ENCODE measurements at regions not wholly inside any gene's neighbourhood (a gene's known extent, or its start where the extent isn't known, plus 50 kb on each side); places are given as distances from the start of the nearest gene placed in this dataset.

DNA sequence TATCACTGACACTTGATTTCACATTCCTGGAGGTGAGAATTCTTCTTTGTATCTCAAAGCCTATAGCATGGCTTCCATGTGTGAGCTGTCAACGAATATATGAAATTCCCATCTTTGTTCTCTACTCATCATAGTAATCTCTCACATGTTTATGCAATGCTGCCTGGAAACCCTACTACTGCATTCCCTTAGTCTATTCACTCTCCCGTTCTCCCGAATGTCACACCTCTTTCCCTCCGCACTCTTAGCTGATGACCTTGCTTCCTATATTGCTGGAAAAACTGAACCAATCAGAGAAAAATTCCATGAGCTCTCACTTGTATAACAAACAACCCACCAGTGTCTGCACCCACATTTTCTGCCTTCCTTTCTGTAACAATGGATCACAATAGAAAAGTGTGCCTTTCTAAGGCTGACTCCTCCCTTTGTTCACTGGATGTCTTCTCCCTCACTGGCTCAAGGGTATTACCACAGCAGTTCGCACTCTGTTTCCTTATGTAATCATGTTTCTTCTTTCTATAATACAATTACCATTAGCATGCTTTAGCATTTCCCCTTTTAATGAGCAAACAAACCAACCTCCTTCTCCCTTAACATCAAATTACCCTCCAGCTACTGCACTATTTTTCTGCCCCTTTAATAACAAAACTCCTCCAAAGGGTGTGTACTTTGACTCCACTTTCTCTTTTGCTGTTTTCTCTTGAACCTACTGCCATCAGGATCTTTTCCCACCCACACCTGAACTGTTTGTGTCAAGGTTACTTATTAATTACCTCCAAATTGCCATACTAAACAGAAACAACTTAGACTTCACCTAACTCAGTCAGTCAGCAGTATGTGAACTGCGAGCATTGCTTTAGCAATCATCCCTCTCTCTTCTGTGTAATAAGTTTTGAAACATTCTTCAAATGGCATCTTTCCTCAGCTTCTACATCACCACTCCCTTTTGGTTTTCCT, 63.9 kb upstream of the CCDC196 start:
- no peak for DNase-seq (ENCODE audit: low spot score)

GRCh38 chr14:66425402-66425801, 60.8 kb upstream of the CCDC196 start:
- no peak for DNase-seq (ENCODE audit: low spot score)

GRCh38 chr14:66426451-66426850, 59.7 kb upstream of the CCDC196 start:
- DNase-seq (ENCODE audit: low spot score): no peak

- DNase-seq (ENCODE audit: low spot score): no peak
Measured at GRCh38 chr14:66432334-66432733, 53.8 kb upstream of the CCDC196 start.

DNA sequence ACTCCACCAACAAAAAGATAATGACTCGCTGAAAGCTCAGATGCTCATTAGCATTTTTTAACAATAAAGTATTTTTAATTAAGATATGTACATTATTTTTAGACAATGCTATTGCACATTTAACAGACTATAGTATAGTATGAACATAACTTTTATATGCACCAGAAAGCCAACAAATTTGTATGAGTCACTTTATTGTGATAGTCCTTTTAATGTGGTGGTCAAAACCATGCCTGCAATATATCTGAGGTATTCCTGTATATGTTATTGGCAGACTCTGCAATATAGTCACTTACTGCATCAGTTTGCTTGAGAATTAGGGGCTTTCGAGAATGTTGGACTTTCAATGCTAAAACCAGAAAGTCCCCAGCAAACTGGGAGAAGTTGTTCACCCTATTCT, 51.7 kb upstream of the CCDC196 start:
- DNase-seq (ENCODE audit: low spot score): no peak

DNA sequence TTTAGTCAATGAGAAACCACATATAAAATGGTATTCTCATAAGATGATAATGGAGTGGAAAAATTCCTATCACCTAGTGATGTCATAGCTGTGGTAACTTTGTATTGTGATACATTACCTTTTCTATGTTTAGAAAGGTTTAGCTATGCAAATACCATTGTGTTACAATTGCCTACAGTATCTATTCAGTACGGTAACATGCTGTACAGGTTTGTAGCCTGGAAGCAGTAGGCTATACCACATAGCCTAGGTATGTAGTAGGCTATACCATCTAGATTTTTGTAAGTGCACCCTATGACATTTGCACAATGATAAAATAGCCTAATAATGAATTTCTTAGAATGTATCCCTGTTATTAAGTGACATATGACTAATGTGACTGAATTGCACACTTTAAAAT, 50.5 kb upstream of the CCDC196 start:
- DNase-seq (ENCODE audit: low spot score): no peak
